ENCODE measurements at regions not wholly inside any gene's neighbourhood (a gene's known extent, or its start where the extent isn't known, plus 50 kb on each side); places are given as distances from the start of the nearest gene placed in this dataset.
A peak's percentile ranks its signal among the peaks of the same experiment; 100 is the strongest.

- DNase-seq: no peak
Observed at GRCh38 chr2:42913280-42913878, 121.0 kb upstream of the HAAO start.

- no peak for DNase-seq
Observed at GRCh38 chr2:42910645-42911405, 118.4 kb upstream of the HAAO start.

GRCh38 chr2:42909966-42910365 lies 117.6 kb upstream of the HAAO start:
- no peak for DNase-seq

GRCh38 chr2:42908518-42909200 lies 116.3 kb upstream of the HAAO start:
- no peak for DNase-seq

- no peak for DNase-seq
Observed at GRCh38 chr2:42907835-42908234, 115.5 kb upstream of the HAAO start.

- DNase-seq: no peak
Observed at GRCh38 chr2:42906557-42907411, 114.4 kb upstream of the HAAO start.

GRCh38 chr2:42906111-42906556 lies 113.8 kb upstream of the HAAO start:
- no peak for DNase-seq

- no peak for DNase-seq
Observed at GRCh38 chr2:42905341-42906110, 113.1 kb upstream of the HAAO start.

GRCh38 chr2:42904576-42904876 lies 112.1 kb upstream of the HAAO start:
- no peak for DNase-seq

GRCh38 chr2:42903821-42904575 lies 111.6 kb upstream of the HAAO start:
- DNase-seq: no peak

GRCh38 chr2:42902939-42903709 lies 110.7 kb upstream of the HAAO start:
- DNase-seq: no peak

- DNase-seq: no peak
Observed at GRCh38 chr2:42901076-42901640, 108.8 kb upstream of the HAAO start.

- no peak for DNase-seq
Observed at GRCh38 chr2:42900289-42900891, 108.0 kb upstream of the HAAO start.

- no peak for DNase-seq
Observed at GRCh38 chr2:42897358-42897757, 105.0 kb upstream of the HAAO start.

GRCh38 chr2:42895791-42896135 lies 103.4 kb upstream of the HAAO start:
- DNase-seq: no peak

GRCh38 chr2:42895134-42895790 lies 102.9 kb upstream of the HAAO start:
- DNase-seq: peak; percentile 27

- DNase-seq: no peak
Observed at GRCh38 chr2:42893047-42893758, 100.8 kb upstream of the HAAO start.

- no peak for DNase-seq
Observed at GRCh38 chr2:42890791-42891355, 98.5 kb upstream of the HAAO start.
